IMR-90 (cell line): ENCODE measurements at regions not wholly inside any gene's neighbourhood (a gene's known extent, or its start where the extent isn't known, plus 50 kb on each side); places are given as distances from the start of the nearest gene placed in this dataset.

Experiments
- ATAC-seq: fragments of 200-7000 bp; cut with Tn5 transposase; 2 replicates; pipeline ENCODE4 v1.9.1; 2020; ENCODE audit warnings: low read depth, mild to moderate bottlenecking, moderate library complexity
- BruUV-seq: library from RNA; stranded (reverse); fragments of 400-500 nt; replicated peaks from 2 replicates; lab custom pipeline; 2021; lab: Mats Ljungman, UMichigan
- CTCF ChIA-PET: fragments of 300-600 bp; formaldehyde crosslinking; extraction: SDS; loops from one replicate; lab custom pipeline; 2021; ENCODE audit warnings: antibody characterized with exemption; lab: Yijun Ruan, JAX
- POLR2A ChIA-PET: fragments of 300-600 bp; sonication (Branson Sonifier 250); formaldehyde crosslinking; loops from one replicate; lab custom pipeline; 2022; ENCODE audit warnings: antibody characterized with exemption; ENCODE audit not compliant: unreplicated experiment; lab: Charles Lee
- DNase-seq: peaks from one replicate; pipeline ENCODE4 v3.0.0; 2013
- H2AFZ ChIP-seq: replicated peaks from 2 replicates; pipeline ENCODE3; 2013; ENCODE audit warnings: low read length, mild to moderate bottlenecking; ENCODE audit not compliant: poor library complexity
- H2AK5ac ChIP-seq: 2 replicates; pipeline ENCODE4 v1.6.1; 2013; ENCODE audit warnings: low read depth, low read length, inconsistent platforms
- H2AK9ac ChIP-seq: replicated peaks from 2 replicates; pipeline ENCODE3; 2013; ENCODE audit warnings: mild to moderate bottlenecking, low read depth, low read length, moderate library complexity; ENCODE audit not compliant: poor library complexity
- H2BK120ac ChIP-seq: 2 replicates; pipeline ENCODE4 v1.6.1; 2013; ENCODE audit warnings: low read depth, low read length, inconsistent platforms
- H2BK15ac ChIP-seq: 3 replicates; pipeline ENCODE4 v1.6.1; 2013; ENCODE audit warnings: low read depth, low read length, inconsistent platforms
- H2BK20ac ChIP-seq: 2 replicates; pipeline ENCODE4 v1.6.1; 2013; ENCODE audit warnings: low read depth, mild to moderate bottlenecking, inconsistent platforms, low read length, moderate library complexity
- H2BK5ac ChIP-seq: 2 replicates; pipeline ENCODE4 v1.6.1; 2013; ENCODE audit warnings: mild to moderate bottlenecking, low read depth, low read length, inconsistent platforms; ENCODE audit not compliant: poor library complexity, severe bottlenecking
- H3K14ac ChIP-seq: replicated peaks from 2 replicates; pipeline ENCODE4 v1.6.1; 2013; ENCODE audit warnings: low read depth, low read length, inconsistent platforms
- H3K18ac ChIP-seq: 2 replicates; pipeline ENCODE4 v1.6.1; 2013; ENCODE audit warnings: low read depth, low read length, control low read depth
- H3K23ac ChIP-seq: 2 replicates; pipeline ENCODE4 v1.6.1; 2013; ENCODE audit warnings: low read depth, low read length, inconsistent platforms
- H3K27ac ChIP-seq: 2 replicates; pipeline ENCODE4 v1.5.1; 2013; ENCODE audit warnings: mild to moderate bottlenecking, control low read depth, low read length; ENCODE audit not compliant: insufficient read depth
- H3K27me3 ChIP-seq: 2 replicates; pipeline ENCODE4 v1.6.1; 2013; ENCODE audit warnings: low read length; ENCODE audit not compliant: control insufficient read depth, insufficient read depth
- H3K36me3 ChIP-seq: 2 replicates; pipeline ENCODE4 v1.6.1; 2013; ENCODE audit warnings: low read length, mixed read lengths; ENCODE audit not compliant: control insufficient read depth, insufficient read depth
- H3K4ac ChIP-seq: 2 replicates; pipeline ENCODE4 v1.6.1; 2013; ENCODE audit warnings: low read depth, low read length, inconsistent platforms
- H3K4me1 ChIP-seq: 2 replicates; pipeline ENCODE4 v1.6.1; 2013; ENCODE audit warnings: low read length, mixed read lengths; ENCODE audit not compliant: control insufficient read depth, insufficient read depth
- H3K4me2 ChIP-seq: 2 replicates; pipeline ENCODE4 v1.6.1; 2013; ENCODE audit warnings: low read depth, mild to moderate bottlenecking, control low read depth, low read length, moderate library complexity
- H3K4me3 ChIP-seq: 2 replicates; pipeline ENCODE4 v1.5.1; 2013; ENCODE audit warnings: low read depth, mild to moderate bottlenecking, control low read depth, low read length, moderate library complexity; ENCODE audit not compliant: insufficient read depth
- H3K56ac ChIP-seq: 2 replicates; pipeline ENCODE4 v1.6.1; 2013; ENCODE audit warnings: low read length, inconsistent platforms; ENCODE audit not compliant: insufficient read depth; ENCODE audit errors: extremely low read depth
- H3K79me1 ChIP-seq, 2 experiments: 2 replicates each; pipeline ENCODE4 v1.6.1; 2013; ENCODE audit warnings: low read length in 2 of 2, inconsistent platforms in 1 of 2, low read depth in 1 of 2
- H3K9ac ChIP-seq: 2 replicates; pipeline ENCODE4 v1.6.1; 2013; ENCODE audit warnings: low read depth, low read length, control low read depth
- H3K9me1 ChIP-seq: 2 replicates; pipeline ENCODE4 v1.6.1; 2013; ENCODE audit warnings: low read length, inconsistent platforms; ENCODE audit not compliant: insufficient read depth
- H3K9me3 ChIP-seq: 2 replicates; pipeline ENCODE4 v1.6.1; 2013; ENCODE audit warnings: low read length; ENCODE audit not compliant: control insufficient read depth, insufficient read depth
- H4K20me1 ChIP-seq: 2 replicates; pipeline ENCODE4 v1.6.1; 2013; ENCODE audit warnings: low read length, inconsistent platforms; ENCODE audit not compliant: insufficient read depth
- H4K5ac ChIP-seq: 2 replicates; pipeline ENCODE4 v1.6.1; 2013; ENCODE audit warnings: mild to moderate bottlenecking, low read depth, low read length, control low read depth
- H4K8ac ChIP-seq, 2 experiments: 2 replicates each; pipeline ENCODE4 v1.6.1; 2013; ENCODE audit warnings: low read depth in 2 of 2, low read length in 2 of 2, control low read depth in 1 of 2, inconsistent platforms in 1 of 2
- H4K91ac ChIP-seq: 2 replicates; pipeline ENCODE4 v1.6.1; 2013; ENCODE audit warnings: low read depth, low read length, inconsistent platforms; ENCODE audit not compliant: insufficient read depth
- BHLHE40 ChIP-seq: fragments of 150-350 bp; IDR thresholded peaks from 2 replicates; pipeline ENCODE4 v1.6.1; 2016; ENCODE audit warnings: mild to moderate bottlenecking, low read depth, low read length
- MAZ ChIP-seq: IDR thresholded peaks from 2 replicates; pipeline ENCODE4 v1.6.1; 2012; ENCODE audit warnings: low read depth, mild to moderate bottlenecking, low read length, improper control_type of control experiment, moderate library complexity, borderline replicate concordance
- USF2 ChIP-seq: fragments of 150-350 bp; IDR thresholded peaks from 2 replicates; pipeline ENCODE4 v1.6.1; 2017; ENCODE audit warnings: mild to moderate bottlenecking, antibody characterized with exemption, low read length, low read depth
- WGBS, 2 experiments: methylation state at CpG; one replicate each; pipeline versions ENCODE4 v1.1.5 to v1.1.7; 2013; ENCODE audit warnings: missing lambda C conversion rate in 2 of 2; ENCODE audit not compliant: insufficient read length in 1 of 2; ENCODE audit errors: extremely low coverage in 2 of 2; 5-methylcytosine and 5-hydroxymethylcytosine counted together
- dilution Hi-C: fragments of 300-500 bp; cut with HindIII; formaldehyde crosslinking; loops from one replicate; pipeline ENCODE4 v1.14.3; 2018; ENCODE audit warnings: low sequenced_read_pairs; ENCODE audit not compliant: unreplicated experiment
- in situ Hi-C: fragments of 300-500 bp; cut with MboI; formaldehyde crosslinking; loops from 3 replicates; pipeline ENCODE4 v1.14.3; 2019; ENCODE audit warnings: low sequenced_read_pairs, inconsistent platforms, mixed read lengths
- intact Hi-C: fragments of 100-400 bp; cut with micrococcal nuclease; formaldehyde crosslinking; loops from 2 replicates; pipeline ENCODE4 v1.10.0; 2022

GRCh38 chr13:39249982-39250381, 211.7 kb downstream of the NHLRC3 start:
- no peak overlapping the region for H3K23ac ChIP-seq
- TF ChIP-seq USF2 (no peak), MAZ (no peak), BHLHE40 (no peak)
- H2BK20ac ChIP-seq = no peak overlapping the region
- no peak overlapping the region for H3K27ac ChIP-seq
- no peak overlapping the region for H3K4me2 ChIP-seq
- no peaks in the 10 kb centered on the region for H3K79me1 ChIP-seq
- H2BK15ac ChIP-seq = no peak overlapping the region
- H2AFZ ChIP-seq = no peak overlapping the region
- no peak overlapping the region for H3K18ac ChIP-seq
- no peaks in the 10 kb centered on the region for H3K4me1 ChIP-seq
- H3K4ac ChIP-seq = no peak overlapping the region
- no peak overlapping the region for H2BK120ac ChIP-seq
- H3K9ac ChIP-seq = no peak overlapping the region
- intact Hi-C loops = no loop called here
- no peaks in the 10 kb centered on the region for H3K9me3 ChIP-seq
- no peak overlapping the region for H2AK9ac ChIP-seq
- in situ Hi-C loops = no loop called here
- H3K56ac ChIP-seq = no peak overlapping the region
- no peak for DNase-seq
- no peak overlapping the region for H3K14ac ChIP-seq
- H3K9me1 ChIP-seq = no peaks in the 10 kb centered on the region
- no peaks in the 10 kb centered on the region for H4K20me1 ChIP-seq
- no peak overlapping the region for H4K8ac ChIP-seq
- no TSS peak for BruUV-seq
- ATAC-seq = no peak
- no peak overlapping the region for H2AK5ac ChIP-seq
- ChIA-PET POLR2A (no interaction called here), CTCF (no interaction called here)
- dilution Hi-C loops = no loop called here
- H2BK5ac ChIP-seq = no peak overlapping the region
- H4K91ac ChIP-seq = no peak overlapping the region
- no CpG with 5 or more reads among the region's 9 CpGs for WGBS, 2 experiments
- no peak overlapping the region for H3K4me3 ChIP-seq
- H3K36me3 ChIP-seq = no peaks in the 10 kb centered on the region
- peaks cover 4% of the 10 kb centered on the region; the same call in 1 of the 2 replicates for H3K27me3 ChIP-seq
- H4K5ac ChIP-seq = no peak overlapping the region
